ENCODE measurements at regions not wholly inside any gene's neighbourhood (a gene's known extent, or its start where the extent isn't known, plus 50 kb on each side); places are given as distances from the start of the nearest gene placed in this dataset.

DNA sequence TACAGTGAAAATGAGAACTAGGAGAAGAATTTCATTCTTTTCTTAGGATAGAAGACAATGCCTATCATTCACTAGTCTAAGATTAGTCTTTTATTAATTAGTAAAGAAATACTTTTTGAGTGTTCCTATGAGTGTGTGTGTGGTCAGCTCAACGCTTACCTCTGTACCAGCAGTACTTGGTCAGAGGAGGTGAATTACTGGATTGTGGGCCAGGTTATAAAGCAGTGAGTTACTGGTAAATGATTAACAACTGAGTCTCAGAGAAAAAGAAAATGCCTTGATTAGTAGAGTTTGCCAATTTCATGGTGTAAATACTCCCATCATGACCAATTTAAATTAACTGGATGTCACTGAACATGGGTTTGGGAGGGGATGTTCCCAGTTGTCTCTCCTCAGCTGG, 444.6 kb downstream of the STIM2 start:
- Mint-ChIP-seq H3K9me3 (peaks cover 9% of the 10 kb centered on the region), H3K36me3 (no peaks in the 10 kb centered on the region), H3K27ac (no peak overlapping the region), H3K4me3 (no peak overlapping the region), H3K4me1 (no peaks in the 10 kb centered on the region), H3K27me3 (no peaks in the 10 kb centered on the region)
- DNase-seq, result no peak

DNA sequence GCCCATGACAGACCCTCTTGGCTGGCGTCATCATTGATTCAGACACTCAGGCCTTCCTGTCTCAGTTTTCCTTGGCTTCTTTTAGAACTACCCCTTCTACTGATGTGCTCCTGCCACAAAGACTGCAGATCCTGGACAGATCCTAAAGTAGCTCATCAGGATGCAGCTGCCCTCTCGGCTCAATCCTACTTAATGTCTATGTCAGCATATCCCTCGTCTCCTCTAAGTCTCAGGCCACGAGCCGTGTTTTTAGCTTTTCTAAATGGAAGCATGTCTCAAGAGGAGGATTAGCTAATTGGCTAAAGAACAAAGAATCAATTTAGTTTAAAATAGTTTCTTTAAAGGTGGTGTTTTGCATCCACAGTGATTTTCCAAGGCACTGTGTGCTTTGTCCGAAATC, 447.7 kb downstream of the STIM2 start:
- no peak overlapping the region for H3K27ac Mint-ChIP-seq
- DNase-seq, result no peak
- H3K36me3 Mint-ChIP-seq, result no peaks in the 10 kb centered on the region
- no peaks in the 10 kb centered on the region for H3K4me1 Mint-ChIP-seq
- peaks cover 4% of the 10 kb centered on the region for H3K27me3 Mint-ChIP-seq
- no peak overlapping the region for H3K4me3 Mint-ChIP-seq
- H3K9me3 Mint-ChIP-seq, result peaks cover 2% of the 10 kb centered on the region

DNA sequence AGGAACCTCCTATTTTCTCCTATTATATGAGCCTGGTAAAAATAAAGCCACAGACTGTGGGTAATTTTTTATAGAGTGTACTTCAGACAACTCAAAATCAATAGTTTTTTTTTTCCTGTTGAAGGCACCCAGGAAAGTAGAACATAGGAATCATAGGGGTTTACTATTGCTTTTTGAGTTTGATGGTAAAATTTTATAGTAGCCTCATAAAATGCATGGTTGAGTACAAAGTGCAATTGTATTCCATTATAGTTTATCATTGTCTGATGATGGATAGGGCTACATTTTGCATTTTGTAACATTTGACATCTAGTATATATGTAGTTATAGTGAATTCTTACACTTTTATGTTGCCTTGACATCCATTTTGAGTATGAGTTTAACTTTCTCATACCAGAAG, 455.0 kb downstream of the STIM2 start:
- no peak overlapping the region for H3K4me3 Mint-ChIP-seq
- no peak overlapping the region for H3K27ac Mint-ChIP-seq
- no peaks in the 10 kb centered on the region for H3K36me3 Mint-ChIP-seq
- no peak for DNase-seq
- no peaks in the 10 kb centered on the region for H3K9me3 Mint-ChIP-seq
- H3K4me1 Mint-ChIP-seq, result no peaks in the 10 kb centered on the region
- peaks cover 13% of the 10 kb centered on the region for H3K27me3 Mint-ChIP-seq

DNA sequence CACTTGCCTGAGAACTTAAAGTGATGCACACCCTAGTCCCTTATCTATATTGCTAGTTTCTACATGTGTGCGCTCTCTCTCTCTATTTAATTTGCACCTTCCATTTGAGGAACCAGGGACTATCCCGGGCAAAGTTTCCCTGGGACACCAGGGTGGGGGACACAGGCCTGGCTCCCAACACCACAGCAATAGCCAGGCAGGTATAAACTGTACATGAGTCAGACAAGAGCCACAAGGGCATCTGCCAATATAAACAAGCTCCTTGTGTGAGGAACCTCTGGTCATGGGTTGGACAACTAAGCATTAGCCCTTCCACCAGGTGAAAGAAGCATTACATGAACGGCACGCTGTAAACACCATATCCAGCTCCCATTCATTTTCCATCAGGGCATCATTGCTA, 455.5 kb downstream of the STIM2 start:
- no peak overlapping the region for H3K27ac Mint-ChIP-seq
- H3K36me3 Mint-ChIP-seq, result no peaks in the 10 kb centered on the region
- no peak overlapping the region for H3K4me3 Mint-ChIP-seq
- peaks cover 14% of the 10 kb centered on the region for H3K27me3 Mint-ChIP-seq
- no peaks in the 10 kb centered on the region for H3K4me1 Mint-ChIP-seq
- no peak for DNase-seq
- no peaks in the 10 kb centered on the region for H3K9me3 Mint-ChIP-seq

DNA sequence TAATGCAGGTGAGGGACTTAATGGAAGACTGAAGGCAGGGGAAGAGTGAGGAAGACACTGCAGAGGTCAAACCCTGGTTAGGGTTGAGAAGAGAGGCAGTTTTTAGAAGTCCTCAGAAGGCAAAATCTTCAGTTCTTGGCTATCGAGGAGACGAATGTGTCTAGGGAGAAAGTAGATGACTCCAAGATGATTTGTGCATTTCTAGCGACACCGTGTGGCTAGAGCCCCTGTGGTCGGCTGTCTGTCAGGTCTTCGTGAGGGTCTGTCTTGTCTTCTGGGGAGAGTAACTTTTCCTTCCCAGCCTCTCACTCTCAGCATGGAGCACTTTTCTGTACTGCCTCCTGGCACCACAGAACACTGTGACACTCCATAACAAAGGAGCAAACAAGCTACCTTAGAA, 458.1 kb downstream of the STIM2 start:
- Mint-ChIP-seq H3K36me3 (no peaks in the 10 kb centered on the region), H3K4me1 (no peaks in the 10 kb centered on the region), H3K27me3 (peaks cover 13% of the 10 kb centered on the region), H3K9me3 (no peaks in the 10 kb centered on the region), H3K27ac (no peak overlapping the region), H3K4me3 (no peak overlapping the region)
- peak; percentile 6 for DNase-seq

DNA sequence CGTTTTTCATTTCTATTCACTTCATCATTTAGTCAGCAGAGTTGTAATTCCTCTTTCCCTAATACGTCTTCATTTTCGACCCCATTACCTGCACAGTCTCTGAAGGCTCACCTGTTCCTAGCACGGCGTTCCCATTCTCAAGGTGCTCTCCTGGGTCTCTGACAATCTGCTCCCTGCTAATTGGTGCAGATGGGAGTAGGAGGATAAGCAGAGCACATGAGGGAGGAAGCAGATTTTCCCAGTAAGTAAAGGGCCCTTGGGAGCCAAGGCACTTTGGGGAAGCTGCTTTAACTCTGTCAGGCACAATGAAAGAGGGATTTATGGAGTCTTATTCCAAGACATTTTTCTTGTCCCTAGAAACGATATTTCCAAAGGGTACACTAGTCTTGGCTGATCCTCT, 466.4 kb downstream of the STIM2 start:
- H3K4me1 Mint-ChIP-seq, result no peaks in the 10 kb centered on the region
- H3K27me3 Mint-ChIP-seq, result no peaks in the 10 kb centered on the region
- H3K9me3 Mint-ChIP-seq, result no peaks in the 10 kb centered on the region
- no peak overlapping the region for H3K27ac Mint-ChIP-seq
- H3K36me3 Mint-ChIP-seq, result no peaks in the 10 kb centered on the region
- DNase-seq, result no peak
- H3K4me3 Mint-ChIP-seq, result no peak overlapping the region

DNA sequence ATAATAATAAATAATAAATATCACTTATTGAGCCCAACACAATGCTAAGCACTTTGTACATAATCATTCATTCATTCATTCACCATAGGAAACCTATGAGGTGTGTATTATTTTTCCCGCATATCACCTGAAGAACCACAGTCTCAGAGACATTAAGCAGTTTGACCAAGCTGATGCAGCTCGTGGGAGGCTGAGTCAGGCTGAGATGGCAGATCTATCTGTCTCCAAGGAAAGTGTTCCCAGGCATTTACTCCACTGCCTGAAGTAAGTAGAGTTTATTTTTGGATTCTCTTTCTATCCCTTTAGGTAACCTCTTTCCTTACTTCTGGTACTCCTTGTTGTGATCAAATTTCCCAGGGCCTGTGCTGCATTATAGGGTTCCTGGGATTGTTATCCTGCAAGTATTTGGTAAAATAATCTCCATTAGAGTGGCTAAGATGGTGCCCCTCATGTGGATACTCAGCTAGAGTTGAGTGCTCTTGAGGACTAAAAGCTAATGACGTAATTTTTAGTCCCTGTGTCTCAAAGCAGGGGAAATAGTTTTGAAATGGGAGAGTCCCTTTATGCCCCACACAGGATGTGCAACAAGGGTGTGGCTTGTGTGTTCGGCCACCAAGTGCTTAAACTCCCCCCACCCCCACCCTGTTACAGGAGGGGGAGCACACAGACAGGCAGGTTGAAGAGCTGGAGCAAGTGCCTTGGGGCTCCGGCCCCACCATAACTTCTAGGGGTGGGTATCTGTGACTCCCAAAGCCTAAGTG, 467.0 kb downstream of the STIM2 start:
- Mint-ChIP-seq H3K4me3 (no peak overlapping the region), H3K27ac (no peak overlapping the region), H3K36me3 (no peaks in the 10 kb centered on the region), H3K27me3 (no peaks in the 10 kb centered on the region), H3K9me3 (no peaks in the 10 kb centered on the region), H3K4me1 (no peaks in the 10 kb centered on the region)
- no peak for DNase-seq

DNA sequence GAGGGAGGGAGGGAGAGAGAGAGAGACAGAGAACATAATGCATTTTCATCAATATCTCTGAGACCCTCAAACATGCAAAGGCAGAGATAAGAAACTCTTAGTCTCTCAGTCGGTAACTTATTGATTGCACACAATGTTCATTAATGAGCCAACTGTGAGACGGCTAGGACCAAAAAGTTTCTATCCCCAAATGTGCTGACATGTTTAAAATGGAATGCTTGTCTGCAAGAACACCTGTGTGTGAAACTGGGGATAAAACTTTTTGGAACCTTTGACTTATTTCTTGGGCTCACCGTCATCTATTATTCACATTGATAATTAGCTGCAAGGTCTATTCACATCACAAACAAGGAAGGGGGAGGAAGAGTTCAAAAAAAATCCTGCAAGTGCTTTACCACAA, 477.9 kb downstream of the STIM2 start:
- H3K27me3 Mint-ChIP-seq, result no peaks in the 10 kb centered on the region
- DNase-seq, result no peak
- H3K4me1 Mint-ChIP-seq, result no peaks in the 10 kb centered on the region
- H3K9me3 Mint-ChIP-seq, result peaks cover 1% of the 10 kb centered on the region
- H3K36me3 Mint-ChIP-seq, result no peaks in the 10 kb centered on the region
- no peak overlapping the region for H3K27ac Mint-ChIP-seq
- no peak overlapping the region for H3K4me3 Mint-ChIP-seq

DNA sequence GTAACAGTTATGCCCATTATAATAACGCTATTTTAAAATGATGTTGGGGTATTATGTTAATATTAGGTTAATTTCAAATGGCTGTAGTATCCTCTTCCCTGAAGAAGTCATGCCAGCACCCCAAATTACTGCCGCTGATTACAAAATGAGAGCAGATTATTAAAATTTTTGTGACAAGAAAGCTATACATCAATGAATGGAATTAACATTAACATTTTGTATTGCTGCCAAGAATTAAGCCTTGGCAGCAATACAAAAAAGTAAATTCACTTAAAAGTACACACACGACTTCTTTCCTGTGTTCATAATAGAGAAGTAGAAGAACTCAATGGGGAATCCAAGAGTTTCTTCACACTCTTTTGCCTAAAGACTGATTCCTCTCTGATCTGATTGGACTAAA, 482.8 kb downstream of the STIM2 start:
- no peak overlapping the region for H3K4me3 Mint-ChIP-seq

DNA sequence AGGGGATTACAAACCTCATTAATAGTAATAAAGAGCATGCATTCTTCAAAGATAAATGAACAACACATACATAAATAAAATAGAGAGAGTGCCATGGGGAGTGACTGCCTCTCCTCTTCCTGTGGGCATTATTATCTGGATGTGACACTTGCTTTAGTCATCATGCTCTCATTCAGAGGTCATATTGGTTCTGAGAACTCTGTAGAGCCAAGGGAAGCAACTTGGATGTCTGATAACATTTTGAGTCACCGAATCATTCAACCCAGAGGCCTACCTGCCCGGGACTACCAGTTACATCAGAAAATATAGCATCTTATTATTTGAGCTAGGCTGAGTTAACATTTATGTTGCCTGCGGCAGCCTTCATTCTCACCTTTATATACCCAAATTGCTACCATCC, 489.5 kb downstream of the STIM2 start:
- H3K27me3 Mint-ChIP-seq, result no peaks in the 10 kb centered on the region
- no peak overlapping the region for H3K27ac Mint-ChIP-seq
- no peaks in the 10 kb centered on the region for H3K4me1 Mint-ChIP-seq
- H3K4me3 Mint-ChIP-seq, result no peak overlapping the region
- no peak for DNase-seq
- peaks cover 1% of the 10 kb centered on the region for H3K9me3 Mint-ChIP-seq
- no peaks in the 10 kb centered on the region for H3K36me3 Mint-ChIP-seq

More for the DNA sequence above, 482.8 kb downstream of the STIM2 start:
- Mint-ChIP-seq H3K4me1 (no peaks in the 10 kb centered on the region), H3K36me3 (no peaks in the 10 kb centered on the region), H3K27me3 (no peaks in the 10 kb centered on the region), H3K9me3 (peaks cover 1% of the 10 kb centered on the region), H3K27ac (no peak overlapping the region)
- no peak for DNase-seq

DNA sequence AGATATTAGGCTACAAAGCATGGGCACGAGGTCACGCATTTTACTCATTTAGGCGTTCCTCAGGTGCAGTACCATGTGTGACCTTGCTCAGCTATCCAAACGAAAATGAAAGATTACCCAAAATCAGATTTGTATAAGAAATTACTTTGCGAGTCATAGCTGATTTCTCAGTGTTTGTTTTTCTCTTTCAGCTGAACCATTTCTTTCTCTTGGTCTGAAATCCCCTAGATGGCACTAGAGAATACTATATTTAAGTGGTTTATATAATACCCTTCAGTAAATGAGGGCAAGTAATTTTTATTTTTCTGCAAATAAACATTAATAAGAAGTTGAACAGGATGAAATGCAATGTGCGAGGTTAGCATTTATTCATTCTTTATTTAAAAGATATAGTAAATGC, 496.6 kb downstream of the STIM2 start:
- Mint-ChIP-seq H3K36me3 (no peaks in the 10 kb centered on the region), H3K9me3 (no peaks in the 10 kb centered on the region), H3K4me1 (no peaks in the 10 kb centered on the region), H3K27me3 (no peaks in the 10 kb centered on the region), H3K27ac (no peak overlapping the region), H3K4me3 (no peak overlapping the region)
- no peak for DNase-seq

DNA sequence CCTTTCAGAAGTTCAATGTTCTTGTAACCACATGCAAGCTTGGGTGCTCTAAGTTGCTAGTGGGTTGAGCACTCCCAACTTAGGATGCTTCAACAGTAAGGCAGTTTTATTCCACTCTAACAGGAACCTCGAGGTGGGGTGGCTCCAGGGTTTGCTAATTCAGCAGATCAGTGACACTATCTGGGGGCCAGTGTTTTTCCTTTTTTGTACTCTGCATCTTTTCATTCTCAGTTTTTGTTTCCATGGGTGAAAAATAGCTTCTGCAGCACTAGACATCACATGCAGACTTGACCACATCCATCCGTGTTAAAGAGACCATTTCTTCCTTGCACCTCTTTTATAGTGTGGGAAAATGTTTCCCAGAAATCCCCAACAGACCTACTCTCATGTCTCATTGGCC, 497.6 kb downstream of the STIM2 start:
- Mint-ChIP-seq H3K4me3 (no peak overlapping the region), H3K27ac (no peak overlapping the region), H3K27me3 (no peaks in the 10 kb centered on the region), H3K4me1 (no peaks in the 10 kb centered on the region), H3K9me3 (no peaks in the 10 kb centered on the region), H3K36me3 (no peaks in the 10 kb centered on the region)
- no peak for DNase-seq

DNA sequence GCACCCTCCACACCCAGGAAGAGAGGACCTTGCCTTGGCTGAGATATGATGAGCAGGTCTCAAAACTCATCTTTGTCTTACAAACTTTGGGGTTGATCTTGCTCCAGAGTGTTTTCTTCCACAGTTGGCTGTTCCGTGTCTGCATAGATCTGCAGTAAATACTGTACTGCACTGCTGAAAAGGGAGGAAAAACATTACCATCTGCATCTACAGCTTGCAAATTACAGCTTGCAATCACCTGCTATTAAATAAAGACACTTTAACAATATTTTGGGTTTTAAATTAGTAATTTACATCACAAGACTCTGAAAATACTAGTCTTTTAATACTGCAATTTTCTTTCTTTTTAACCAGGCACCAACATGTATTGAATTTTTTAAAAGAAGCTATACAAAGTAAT, 499.5 kb downstream of the STIM2 start:
- DNase-seq, result no peak
- no peaks in the 10 kb centered on the region for H3K4me1 Mint-ChIP-seq
- no peaks in the 10 kb centered on the region for H3K27me3 Mint-ChIP-seq
- H3K36me3 Mint-ChIP-seq, result no peaks in the 10 kb centered on the region
- H3K4me3 Mint-ChIP-seq, result no peak overlapping the region
- no peak overlapping the region for H3K27ac Mint-ChIP-seq
- no peaks in the 10 kb centered on the region for H3K9me3 Mint-ChIP-seq

DNA sequence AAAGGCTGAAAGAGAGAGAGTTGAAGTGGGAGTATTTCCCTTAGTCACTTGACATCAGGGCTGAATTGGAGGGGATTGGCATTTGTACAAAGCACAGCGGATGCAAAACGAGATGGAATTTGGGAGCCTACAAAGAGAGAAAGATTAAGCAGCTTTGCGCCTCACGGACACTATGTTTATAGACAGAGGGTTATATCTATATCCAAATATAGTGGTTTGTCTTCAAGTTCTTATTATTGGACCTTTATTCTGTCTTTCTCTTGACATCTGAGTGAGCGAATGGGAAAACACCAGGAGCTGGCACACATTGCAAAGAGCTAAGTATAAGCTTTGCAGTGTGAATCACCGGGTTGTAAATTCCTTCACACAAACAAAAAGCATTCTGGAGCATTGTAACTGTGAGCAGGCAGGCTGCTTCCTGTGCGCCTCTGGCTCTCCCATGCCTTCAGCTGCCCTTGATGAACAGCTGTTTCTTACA, 500.2 kb downstream of the STIM2 start:
- Mint-ChIP-seq H3K27ac (no peak overlapping the region), H3K4me1 (no peaks in the 10 kb centered on the region), H3K4me3 (no peak overlapping the region), H3K27me3 (no peaks in the 10 kb centered on the region), H3K9me3 (no peaks in the 10 kb centered on the region), H3K36me3 (no peaks in the 10 kb centered on the region)
- DNase-seq, result no peak

DNA sequence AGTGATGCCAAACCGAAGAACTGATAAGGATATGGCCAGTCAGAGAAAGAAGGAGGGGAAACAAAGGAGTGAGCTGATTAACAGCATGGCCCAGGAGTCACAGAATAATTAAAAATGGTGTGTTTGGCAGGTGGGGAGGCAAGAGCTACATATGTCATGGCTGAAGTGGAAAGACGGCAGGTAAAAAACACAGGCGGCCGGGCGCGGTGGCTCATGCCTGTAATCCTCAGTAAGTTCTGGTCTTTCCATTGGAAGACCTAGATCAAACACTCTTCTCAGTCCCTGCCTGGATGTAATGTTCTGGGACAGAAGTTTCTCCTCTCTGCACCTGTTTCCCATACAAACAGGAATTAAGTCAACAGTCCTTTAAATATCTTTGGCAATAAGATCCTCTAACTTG, 503.9 kb downstream of the STIM2 start:
- DNase-seq, result no peak
- no peaks in the 10 kb centered on the region for H3K4me1 Mint-ChIP-seq
- H3K36me3 Mint-ChIP-seq, result no peaks in the 10 kb centered on the region
- H3K27me3 Mint-ChIP-seq, result no peaks in the 10 kb centered on the region
- no peak overlapping the region for H3K4me3 Mint-ChIP-seq
- no peak overlapping the region for H3K27ac Mint-ChIP-seq
- H3K9me3 Mint-ChIP-seq, result no peaks in the 10 kb centered on the region

DNA sequence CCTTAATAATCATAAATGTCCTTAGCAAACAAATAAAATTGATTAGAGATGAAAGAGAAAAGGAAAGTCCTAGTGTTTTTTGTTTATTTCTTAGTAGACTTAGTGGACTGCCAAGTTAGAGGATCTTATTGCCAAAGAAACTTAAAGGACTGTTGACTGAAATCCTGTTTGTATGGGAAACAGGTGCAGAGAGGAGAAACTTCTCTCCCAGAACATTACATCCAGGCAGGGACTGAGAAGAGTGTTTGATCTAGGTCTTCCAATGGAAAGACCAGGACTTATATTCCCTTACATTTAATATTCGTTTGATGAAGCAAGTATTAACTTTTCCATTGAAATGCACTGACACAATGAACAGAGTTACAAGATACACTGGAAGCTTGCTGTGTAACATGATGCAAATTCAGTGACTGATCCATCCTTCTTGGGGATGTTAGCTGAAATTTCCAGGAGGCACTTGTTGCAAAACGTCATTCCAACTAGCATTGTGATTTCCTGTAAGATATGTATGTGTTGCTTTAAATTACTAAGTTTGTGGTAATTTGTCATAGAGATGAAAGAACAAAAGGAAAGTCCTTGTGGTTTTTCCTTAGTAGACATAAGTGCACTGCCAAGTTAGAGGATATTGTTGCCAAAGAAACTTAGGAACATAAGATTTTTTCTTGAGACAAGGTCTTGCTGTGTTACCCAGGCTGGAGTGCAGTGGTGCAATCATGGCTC, 505.6 kb downstream of the STIM2 start:
- Mint-ChIP-seq H3K27ac (no peak overlapping the region), H3K4me3 (no peak overlapping the region), H3K9me3 (no peaks in the 10 kb centered on the region), H3K4me1 (no peaks in the 10 kb centered on the region), H3K27me3 (no peaks in the 10 kb centered on the region), H3K36me3 (no peaks in the 10 kb centered on the region)
- DNase-seq, result no peak
